ENCODE measurements at regions not wholly inside any gene's neighbourhood (a gene's known extent, or its start where the extent isn't known, plus 50 kb on each side); places are given as distances from the start of the nearest gene placed in this dataset.

- Histone ChIP-seq H3K4me1 (replicated peaks in 1 of 4; ENCODE audit: control insufficient read depth in 3 of 4, insufficient read depth in 4 of 4, low read length in 3 of 4) (no peaks in the 10 kb centered on the region), H2BK15ac (ENCODE audit: low read length) (no peak overlapping the region), H3K79me2 (ENCODE audit: control insufficient read depth in 1 of 2, insufficient read depth in 2 of 2, low read length in 2 of 2) (no peaks in the 10 kb centered on the region), H2BK12ac (ENCODE audit: low read depth, low read length) (no peak overlapping the region), H3K79me1 (ENCODE audit: low read depth, low read length) (no peaks in the 10 kb centered on the region), H2BK20ac (ENCODE audit: low read length) (no peak overlapping the region), H3K56ac (replicated peaks; ENCODE audit: insufficient read length, low read depth, low read length) (no peak overlapping the region), H3K23me2 (ENCODE audit: low read depth, low read length) (no peaks in the 10 kb centered on the region), H4K8ac (ENCODE audit: extremely low read depth, insufficient read depth, low read length) (no peak overlapping the region), H3K18ac (ENCODE audit: extremely low read depth, low read length) (no peak overlapping the region), H4K20me1 (replicated peaks in 1 of 2; ENCODE audit: control insufficient read depth in 1 of 2, insufficient read depth in 2 of 2, low read length in 2 of 2) (no peaks in the 10 kb centered on the region), H3K4me3 (ENCODE audit: extremely low read depth in 1 of 4, insufficient read depth in 2 of 4, low read depth in 3 of 4, low read length in 4 of 4) (no peak overlapping the region), H3K9ac (replicated peaks in 1 of 4; ENCODE audit: extremely low read depth in 1 of 4, low read depth in 3 of 4, low read length in 3 of 4) (no peak overlapping the region), H2AFZ (ENCODE audit: low read length) (no peak overlapping the region), H2AK5ac (ENCODE audit: low read depth, low read length) (no peak overlapping the region), H3K4me2 (ENCODE audit: insufficient read depth in 1 of 2, low read depth in 2 of 2, low read length in 2 of 2) (no peak overlapping the region), H4K91ac (replicated peaks; ENCODE audit: insufficient read length, low read length) (no peak overlapping the region), H3K4ac (replicated peaks; ENCODE audit: insufficient read length, low read depth, low read length) (no peak overlapping the region), H3K27ac (ENCODE audit: low read depth, low read length) (no peak overlapping the region), H2BK120ac (replicated peaks; ENCODE audit: low read depth, low read length) (no peak overlapping the region), H3K36me3 (ENCODE audit: control insufficient read depth in 2 of 4, insufficient read depth in 4 of 4, low read length in 3 of 4) (no peaks in the 10 kb centered on the region), H3K14ac (ENCODE audit: insufficient read length) (no peak overlapping the region), H3K27me3 (replicated peaks in 1 of 4; ENCODE audit: control insufficient read depth in 3 of 4, extremely low read depth in 1 of 4, insufficient read depth in 3 of 4, low read length in 3 of 4) (no peaks in the 10 kb centered on the region), H2BK5ac (ENCODE audit: low read depth, low read length) (no peak overlapping the region), H4K5ac (ENCODE audit: insufficient read length, low read depth, low read length) (no peak overlapping the region), H3K23ac (ENCODE audit: insufficient read length) (no peak overlapping the region), H3K9me3 (ENCODE audit: insufficient read depth in 2 of 2, low read depth in 1 of 2, low read length in 1 of 2) (no peaks in the 10 kb centered on the region)
- WGBS, 2 experiments (ENCODE audit: extremely low coverage in 1 of 2, insufficient coverage in 1 of 2, insufficient read length in 1 of 2, insufficient replicate concordance in 2 of 2, low coverage in 1 of 2, low lambda C conversion rate in 2 of 2, missing lambda C conversion rate in 1 of 2), result 95% methylated on average over 1 of the region's 1 CpG; no CpG with 5 or more reads in 1 of the 2 experiments
- TF ChIP-seq RXRA (IDR thresholded peaks at IDR 0.05; ENCODE audit: insufficient read depth, low read depth, low read length) (no peak), CTCF (IDR thresholded peaks at IDR 0.05; ENCODE audit: control extremely low read depth in 1 of 3, insufficient read depth in 1 of 3, low read depth in 1 of 3, low read length in 3 of 3) (no peak), TEAD4 (IDR thresholded peaks at IDR 0.05; ENCODE audit: low read depth, low read length) (no peak), MAX (IDR thresholded peaks at IDR 0.05) (no peak), POU5F1 (IDR thresholded peaks at IDR 0.05; ENCODE audit: low read depth, low read length) (no peak)
- ChIA-PET CTCF (ENCODE audit: partially characterized antibody) (interaction anchor here (0.9 kb wide), 1 partner anchor 96 kb away, joined by 3 read pairs; no protein-coding TSS in a partner anchor), POLR2A (ENCODE audit: partially characterized antibody) (no interaction called here)
- DNase-seq (ENCODE audit: low read depth in 1 of 2, low spot score in 2 of 2) (no peak), FAIRE-seq (no peak)
Observed at GRCh38 chr17:14910916-14911315, 354.2 kb downstream of the PMP22 start.

All from H1 (cell line).